ENCODE measurements at regions not wholly inside any gene's neighbourhood (a gene's known extent, or its start where the extent isn't known, plus 50 kb on each side); places are given as distances from the start of the nearest gene placed in this dataset.
"Not testable (repeated sequence)": the region's sequence is repeated elsewhere in the genome, so short reads cannot be mapped to it uniquely, and the experiment has no call there.

GRCh38 chr16:60763869-60764268 is 1272.4 kb downstream of the CDH8 start:
- DNase-seq, result no peak

- no peak for DNase-seq
Observed at GRCh38 chr16:60755907-60756306, 1280.3 kb downstream of the CDH8 start.

- no peak for DNase-seq
Observed at GRCh38 chr16:60748366-60748765, 1287.9 kb downstream of the CDH8 start.

GRCh38 chr16:60744198-60744597 is 1292.0 kb downstream of the CDH8 start:
- DNase-seq, result no peak

- DNase-seq, result no peak
Observed at GRCh38 chr16:60741810-60742209, 1294.4 kb downstream of the CDH8 start.

- DNase-seq, result no peak
Observed at GRCh38 chr16:60739737-60740683, 1296.2 kb downstream of the CDH8 start.

- no peak for DNase-seq
Observed at GRCh38 chr16:60731329-60732050, 1304.7 kb downstream of the CDH8 start.

- DNase-seq, result no peak
Observed at GRCh38 chr16:60729051-60729450, 1307.2 kb downstream of the CDH8 start.

- no peak for DNase-seq
Observed at GRCh38 chr16:60727851-60728250, 1308.4 kb downstream of the CDH8 start.

- no peak for DNase-seq
Observed at GRCh38 chr16:60720060-60720459, 1316.2 kb downstream of the CDH8 start.

GRCh38 chr16:60717808-60718207 is 1318.4 kb downstream of the CDH8 start:
- DNase-seq, result no peak

- no peak for DNase-seq
Observed at GRCh38 chr16:60712144-60712543, 1324.1 kb downstream of the CDH8 start.

GRCh38 chr16:60704726-60705125 is 1331.5 kb downstream of the CDH8 start:
- no peak for DNase-seq

- no peak for DNase-seq
Observed at GRCh38 chr16:60703096-60703495, 1333.1 kb downstream of the CDH8 start.

- DNase-seq, result no peak
Observed at GRCh38 chr16:60686824-60687223, 1349.4 kb downstream of the CDH8 start.

GRCh38 chr16:60684002-60684401 is 1352.2 kb downstream of the CDH8 start:
- no peak for DNase-seq

- DNase-seq, result no peak
Observed at GRCh38 chr16:60682219-60682618, 1354.0 kb downstream of the CDH8 start.

- DNase-seq, result no peak
Observed at GRCh38 chr16:60681043-60681442, 1355.2 kb downstream of the CDH8 start.

- DNase-seq, result no peak
Observed at GRCh38 chr16:60675022-60675421, 1361.2 kb downstream of the CDH8 start.

- DNase-seq, result no peak
Observed at GRCh38 chr16:60674241-60674640, 1362.0 kb downstream of the CDH8 start.

- DNase-seq, result no peak
Observed at GRCh38 chr16:60655514-60656153, 1380.6 kb downstream of the CDH8 start.

GRCh38 chr16:60651346-60651745 is 1384.9 kb downstream of the CDH8 start:
- DNase-seq, result no peak

GRCh38 chr16:60648290-60648689 is 1387.9 kb downstream of the CDH8 start:
- no peak for DNase-seq

- DNase-seq, result not testable (repeated sequence)
Observed at GRCh38 chr16:60647388-60647787, 1388.8 kb downstream of the CDH8 start.

All from activated CD4-positive, alpha-beta T cell treated with anti-CD3 and anti-CD28 coated beads for 4 hours (primary cell).